ENCODE measurements at regions not wholly inside any gene's neighbourhood (a gene's known extent, or its start where the extent isn't known, plus 50 kb on each side); places are given as distances from the start of the nearest gene placed in this dataset.

GRCh38 chr3:154792828-154793227, 287.3 kb upstream of the MME start:
- no peak for DNase-seq (ENCODE audit: low read depth)
- H3K4me3 ChIP-seq (ENCODE audit: low read length) = no peak overlapping the region
- TF ChIP-seq, protein P1, sequence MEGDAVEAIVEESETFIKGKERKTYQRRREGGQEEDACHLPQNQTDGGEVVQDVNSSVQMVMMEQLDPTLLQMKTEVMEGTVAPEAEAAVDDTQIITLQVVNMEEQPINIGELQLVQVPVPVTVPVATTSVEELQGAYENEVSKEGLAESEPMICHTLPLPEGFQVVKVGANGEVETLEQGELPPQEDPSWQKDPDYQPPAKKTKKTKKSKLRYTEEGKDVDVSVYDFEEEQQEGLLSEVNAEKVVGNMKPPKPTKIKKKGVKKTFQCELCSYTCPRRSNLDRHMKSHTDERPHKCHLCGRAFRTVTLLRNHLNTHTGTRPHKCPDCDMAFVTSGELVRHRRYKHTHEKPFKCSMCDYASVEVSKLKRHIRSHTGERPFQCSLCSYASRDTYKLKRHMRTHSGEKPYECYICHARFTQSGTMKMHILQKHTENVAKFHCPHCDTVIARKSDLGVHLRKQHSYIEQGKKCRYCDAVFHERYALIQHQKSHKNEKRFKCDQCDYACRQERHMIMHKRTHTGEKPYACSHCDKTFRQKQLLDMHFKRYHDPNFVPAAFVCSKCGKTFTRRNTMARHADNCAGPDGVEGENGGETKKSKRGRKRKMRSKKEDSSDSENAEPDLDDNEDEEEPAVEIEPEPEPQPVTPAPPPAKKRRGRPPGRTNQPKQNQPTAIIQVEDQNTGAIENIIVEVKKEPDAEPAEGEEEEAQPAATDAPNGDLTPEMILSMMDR (conservative IDR thresholded peaks at IDR 0.05; ENCODE audit: low read depth, low read length) = no peak

- TF ChIP-seq, protein P1 (conservative IDR thresholded peaks at IDR 0.05; ENCODE audit: low read depth, low read length) = no peak
- no peak overlapping the region for H3K4me3 ChIP-seq (ENCODE audit: low read length)
- DNase-seq (ENCODE audit: low read depth) = no peak
Measured at GRCh38 chr3:154791611-154792010, 288.5 kb upstream of the MME start.

GRCh38 chr3:154786724-154787123, 293.4 kb upstream of the MME start:
- H3K4me3 ChIP-seq (ENCODE audit: low read length) = no peak overlapping the region
- DNase-seq (ENCODE audit: low read depth) = no peak
- TF ChIP-seq, protein P1 (conservative IDR thresholded peaks at IDR 0.05; ENCODE audit: low read depth, low read length) = no peak

- H3K4me3 ChIP-seq (ENCODE audit: low read length) = no peak overlapping the region
- no peak for DNase-seq (ENCODE audit: low read depth)
- TF ChIP-seq, protein P1 (conservative IDR thresholded peaks at IDR 0.05; ENCODE audit: low read depth, low read length) = no peak
Measured at GRCh38 chr3:154783521-154783931, 296.6 kb upstream of the MME start.

DNA sequence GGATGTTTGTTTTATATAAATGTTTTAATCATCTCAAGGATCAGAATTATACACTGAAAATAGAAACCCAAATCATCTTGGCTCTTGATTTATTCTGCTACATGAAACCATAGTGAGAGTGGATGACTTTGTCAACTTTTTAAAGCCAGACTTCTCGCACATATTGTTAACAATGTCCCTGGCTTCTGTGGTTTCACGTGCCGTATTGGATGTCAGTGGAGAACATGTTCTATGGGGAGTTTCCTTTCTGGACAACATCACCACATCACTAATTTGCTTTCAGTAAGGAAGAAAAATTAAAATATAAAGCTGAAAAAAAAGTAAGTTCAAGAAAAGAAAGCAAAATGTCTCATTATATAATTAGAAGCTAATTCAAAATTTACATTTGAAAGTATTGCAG, 297.1 kb upstream of the MME start:
- TF ChIP-seq, protein P1 (conservative IDR thresholded peaks at IDR 0.05; ENCODE audit: low read depth, low read length) = no peak
- H3K4me3 ChIP-seq (ENCODE audit: low read length) = no peak overlapping the region
- DNase-seq (ENCODE audit: low read depth) = no peak

GRCh38 chr3:154782151-154782550, 298.0 kb upstream of the MME start:
- H3K4me3 ChIP-seq (ENCODE audit: low read length) = no peak overlapping the region
- TF ChIP-seq, protein P1 (conservative IDR thresholded peaks at IDR 0.05; ENCODE audit: low read depth, low read length) = no peak
- no peak for DNase-seq (ENCODE audit: low read depth)

- H3K4me3 ChIP-seq (ENCODE audit: low read length) = no peak overlapping the region
- no peak for DNase-seq (ENCODE audit: low read depth)
- TF ChIP-seq, protein P1 (conservative IDR thresholded peaks at IDR 0.05; ENCODE audit: low read depth, low read length) = peak; percentile 36
Measured at GRCh38 chr3:154781595-154781994, 298.5 kb upstream of the MME start.
